ENCODE measurements at regions not wholly inside any gene's neighbourhood (a gene's known extent, or its start where the extent isn't known, plus 50 kb on each side); places are given as distances from the start of the nearest gene placed in this dataset.

- no peak for DNase-seq
Observed at GRCh38 chr10:3016016-3016415, 51.3 kb upstream of the PFKP start.

DNA sequence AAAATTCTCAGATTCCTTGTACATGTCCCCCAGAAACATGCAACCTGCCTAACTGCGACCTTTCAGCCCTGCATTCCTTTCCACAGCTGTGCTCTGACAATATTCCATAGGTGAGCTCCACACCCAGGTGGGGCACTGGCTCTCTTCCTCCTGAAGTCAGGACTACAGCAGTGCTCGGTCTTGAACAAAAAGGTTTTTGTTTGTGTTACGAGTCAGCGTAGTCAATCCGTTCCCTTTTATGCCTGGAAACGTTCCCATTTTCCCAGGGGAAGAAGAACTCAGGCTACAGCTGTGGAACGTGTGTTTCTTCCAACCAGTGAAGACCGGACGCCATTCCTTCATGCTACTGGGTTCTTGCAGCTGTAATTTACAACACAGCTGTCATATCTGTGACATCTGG lies 52.4 kb upstream of the PFKP start:
- no peak for DNase-seq

GRCh38 chr10:3012223-3012622 lies 55.1 kb upstream of the PFKP start:
- DNase-seq: no peak

DNA sequence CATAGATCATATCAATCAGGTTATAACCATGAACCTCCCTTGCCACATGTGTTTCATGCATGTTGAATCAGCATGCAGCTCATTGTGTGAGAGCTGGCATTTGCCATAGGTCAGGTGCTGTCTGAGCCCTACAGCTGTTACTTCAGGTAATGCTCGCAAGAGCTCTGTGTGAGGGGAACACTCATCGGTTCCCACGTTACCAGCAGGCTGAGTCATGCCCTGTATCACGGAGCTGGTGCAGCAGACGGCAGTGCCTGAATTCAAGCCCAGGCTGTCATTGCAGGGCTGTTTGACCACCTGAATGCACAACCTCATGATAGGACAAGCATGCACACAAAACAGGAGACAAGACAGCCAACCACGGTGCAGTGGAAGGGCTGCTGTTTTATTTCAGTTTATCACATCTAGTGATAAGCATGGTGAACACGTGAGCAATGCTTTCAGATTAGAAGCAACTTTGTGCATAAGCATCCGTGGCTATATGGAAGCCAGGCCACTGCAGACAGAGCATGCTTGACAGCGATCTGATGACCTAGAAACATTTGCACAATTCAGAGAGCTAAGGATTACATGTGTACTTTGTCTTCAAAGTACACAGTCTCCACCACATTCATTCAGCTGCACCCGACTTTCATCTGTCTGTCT lies 56.4 kb upstream of the PFKP start:
- no peak for DNase-seq

DNA sequence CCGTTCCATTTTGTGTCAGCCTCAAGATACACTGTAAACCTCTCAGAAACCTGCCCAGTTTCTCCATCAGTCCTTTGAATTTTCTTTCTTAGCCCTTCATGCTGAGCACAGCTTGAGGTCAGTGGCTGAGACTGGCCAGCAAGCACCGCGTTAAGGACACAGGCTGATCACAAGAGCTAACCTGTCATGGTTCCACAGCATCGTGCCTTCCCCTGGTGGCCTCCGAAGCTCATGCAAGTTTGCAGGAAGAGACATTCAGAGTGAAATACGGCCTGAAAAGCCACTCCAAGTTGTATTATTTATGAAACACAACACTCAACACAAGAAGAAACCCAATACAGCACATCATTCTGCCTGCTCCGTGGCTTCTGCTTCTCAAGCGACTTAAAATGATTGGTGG lies 57.0 kb upstream of the PFKP start:
- no peak for DNase-seq

- no peak for DNase-seq
Observed at GRCh38 chr10:3009341-3009740, 58.0 kb upstream of the PFKP start.

- DNase-seq: no peak
Observed at GRCh38 chr10:3008518-3009195, 58.7 kb upstream of the PFKP start.

- no peak for DNase-seq
Observed at GRCh38 chr10:3006607-3007006, 60.7 kb upstream of the PFKP start.

DNA sequence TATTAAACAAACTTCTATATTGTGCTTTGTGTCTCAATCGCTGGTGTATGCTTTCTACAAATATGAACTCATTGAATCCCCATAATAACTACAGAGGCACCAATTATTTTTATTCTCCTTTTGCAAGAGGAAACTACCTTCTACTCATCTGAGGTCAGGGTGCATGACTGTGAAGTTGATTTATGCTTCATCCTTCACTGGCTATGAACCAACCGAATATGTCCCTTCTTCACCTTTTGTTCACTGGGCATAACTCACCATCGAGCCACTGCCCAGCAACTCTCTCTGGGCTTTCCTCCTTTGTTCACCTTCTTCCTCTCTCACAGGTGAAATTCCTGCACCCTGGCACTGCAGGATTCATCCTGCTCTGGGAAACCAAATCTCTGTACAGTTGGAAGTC lies 61.3 kb upstream of the PFKP start:
- DNase-seq: no peak

DNA sequence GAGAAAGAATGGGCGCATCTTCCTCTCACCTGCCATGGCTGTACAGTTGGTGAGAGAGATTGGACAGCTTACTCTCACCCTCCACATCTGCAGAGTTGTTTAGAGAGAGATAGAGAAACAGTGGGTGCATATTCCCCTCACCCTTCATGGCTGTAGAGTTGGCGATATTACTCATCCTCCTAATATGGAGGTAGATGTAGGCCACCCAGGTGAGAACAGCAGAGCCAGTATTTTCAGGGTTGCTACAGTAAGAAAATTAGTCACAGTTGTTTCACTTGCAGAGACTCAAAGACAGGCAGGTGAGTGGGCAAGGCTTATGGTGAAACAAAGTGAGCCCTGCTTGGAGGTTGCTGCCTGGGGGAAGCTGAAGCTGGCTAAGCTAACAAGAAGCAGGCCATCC lies 65.0 kb upstream of the PFKP start:
- no peak for DNase-seq

- no peak for DNase-seq
Observed at GRCh38 chr10:3000048-3000447, 67.3 kb upstream of the PFKP start.

- DNase-seq: no peak
Observed at GRCh38 chr10:2994221-2994961, 73.0 kb upstream of the PFKP start.

DNA sequence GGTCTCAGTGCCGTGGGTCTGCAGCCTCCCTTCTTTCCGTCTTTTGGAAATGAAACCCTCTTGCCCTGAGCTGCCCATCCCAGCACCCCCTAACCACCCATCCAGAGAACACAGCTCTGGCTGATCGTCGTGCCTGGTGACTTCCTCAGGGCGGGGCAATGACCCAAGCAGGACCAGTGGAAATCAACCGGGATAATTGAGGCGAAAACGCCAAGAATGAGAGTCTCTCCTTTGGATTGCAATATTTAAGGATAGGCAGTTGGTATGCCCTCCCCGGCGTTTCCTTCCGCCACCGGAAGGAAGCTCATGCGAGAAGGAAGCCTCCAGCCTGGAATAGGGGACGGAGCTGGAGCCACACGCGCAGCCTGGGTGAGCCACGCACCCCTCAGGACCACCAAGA lies 73.7 kb upstream of the PFKP start:
- no peak for DNase-seq

DNA sequence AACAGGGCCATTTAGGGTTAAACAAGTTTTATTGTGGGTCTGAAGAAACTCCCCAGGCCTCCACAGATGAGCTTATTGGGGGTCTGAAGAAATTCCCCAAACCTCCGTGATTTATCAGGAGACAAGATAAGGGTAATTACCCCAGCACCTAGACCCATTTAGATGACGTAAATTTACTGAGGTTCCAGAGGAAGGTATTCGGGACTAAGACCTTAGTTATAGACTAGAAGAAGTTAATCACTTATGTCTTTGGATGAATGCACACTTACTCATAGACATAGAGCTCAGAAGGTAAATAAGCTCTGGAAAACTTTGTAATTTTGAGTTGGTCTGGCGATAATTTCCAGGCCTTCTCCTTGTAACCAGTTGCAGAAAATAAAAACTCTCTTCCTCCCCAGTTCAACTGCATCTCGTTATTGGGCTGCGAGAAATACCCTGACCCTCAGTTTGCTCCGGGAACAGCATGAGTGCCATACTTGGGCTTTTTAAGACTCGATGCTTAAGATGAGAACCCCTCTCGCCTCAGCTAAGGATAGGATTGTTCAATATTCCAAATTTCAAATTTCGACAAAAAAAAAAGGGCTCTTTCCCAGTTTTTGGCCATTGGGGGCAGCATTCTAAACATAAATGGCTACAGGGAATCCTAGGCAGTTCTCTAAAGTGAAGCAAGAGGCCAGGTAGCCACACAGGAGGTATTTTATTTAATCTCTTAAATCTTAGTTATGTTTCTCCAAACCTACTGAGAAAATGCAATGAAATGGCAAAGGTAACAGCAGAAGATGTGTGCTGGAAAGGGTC lies 74.7 kb upstream of the PFKP start:
- no peak for DNase-seq

GRCh38 chr10:2990764-2991163 lies 76.6 kb upstream of the PFKP start:
- DNase-seq: no peak

DNA sequence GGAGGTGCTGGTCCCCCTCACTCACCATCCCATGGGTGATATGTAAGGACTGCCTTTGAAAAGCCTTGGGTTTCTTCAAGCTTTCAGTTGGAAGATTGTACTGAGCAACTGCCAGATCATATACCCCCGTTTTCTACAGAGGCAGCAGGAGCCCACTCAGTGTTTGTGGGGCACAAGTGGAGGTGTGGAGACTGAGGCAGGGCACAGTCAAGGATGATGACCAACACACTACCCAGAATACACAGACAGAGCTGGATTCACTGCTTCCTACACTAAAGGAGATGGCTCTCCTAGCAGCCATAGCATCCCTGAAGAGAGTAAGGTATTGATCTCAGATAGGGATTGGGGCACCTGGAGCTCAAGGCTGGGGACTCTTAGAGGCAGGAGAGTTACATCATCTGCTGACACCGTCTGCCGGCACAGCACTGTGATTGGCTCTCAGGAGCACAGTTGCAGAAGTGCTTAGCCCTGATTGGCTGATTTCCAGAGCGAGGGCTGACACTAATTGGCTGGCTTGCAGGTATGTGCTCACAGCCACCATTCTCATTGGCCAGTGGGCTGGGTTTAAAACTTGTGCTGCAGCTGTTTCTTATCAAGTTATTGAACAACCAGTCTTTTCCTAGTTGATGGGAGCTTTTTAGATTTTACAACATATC lies 77.9 kb upstream of the PFKP start:
- no peak for DNase-seq

DNA sequence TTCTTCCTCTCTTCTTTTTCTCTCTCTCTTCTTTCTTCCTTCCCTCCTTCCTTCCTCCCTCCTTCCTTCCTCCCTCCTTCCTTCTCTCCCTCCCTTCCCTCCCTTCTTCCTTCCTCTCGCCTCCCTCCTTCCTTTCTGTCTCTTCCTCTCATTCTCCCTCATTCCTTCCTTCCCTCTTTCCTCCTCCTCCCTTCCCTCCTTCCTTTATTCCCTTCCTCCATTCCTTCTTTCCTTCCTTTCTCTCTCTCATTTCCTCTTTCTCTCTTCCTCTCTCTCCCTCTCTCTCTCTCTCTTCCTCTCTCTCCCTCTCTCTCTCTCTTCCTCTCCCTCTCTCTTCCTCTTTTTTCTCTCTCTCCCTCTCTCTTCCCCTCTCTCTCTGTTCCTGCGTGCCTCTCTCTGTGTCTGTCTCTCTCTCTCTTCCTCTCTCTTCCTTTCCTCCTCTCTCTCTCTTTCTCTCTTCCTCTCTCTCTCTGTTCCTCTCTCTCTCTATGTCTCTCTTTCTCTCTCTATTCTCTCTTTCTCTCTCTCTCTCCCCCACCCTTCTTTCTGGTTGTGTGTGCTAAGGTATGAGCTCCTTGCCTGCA lies 80.1 kb upstream of the PFKP start:
- DNase-seq: no peak

DNA sequence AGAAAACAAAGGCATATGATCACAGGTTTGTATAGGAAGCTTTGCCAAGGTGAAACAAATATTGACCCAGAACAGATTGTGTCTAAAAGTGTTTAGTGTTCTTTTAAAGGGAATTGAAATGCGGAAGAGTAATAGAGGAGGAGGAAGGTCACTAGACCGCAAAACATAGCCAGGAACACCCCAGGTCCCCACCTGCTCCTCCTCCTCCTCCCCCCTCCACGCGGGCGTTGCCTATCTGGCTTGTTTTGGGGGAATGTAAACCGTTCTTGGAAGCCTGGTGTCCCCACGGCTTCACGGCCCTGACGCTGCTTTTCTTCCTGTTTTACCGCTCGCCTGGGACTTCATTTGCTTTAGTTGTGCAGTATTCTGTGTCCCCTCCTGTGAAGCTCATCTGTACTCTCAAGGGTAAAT lies 81.0 kb upstream of the PFKP start:
- DNase-seq: no peak

- no peak for DNase-seq
Observed at GRCh38 chr10:2985729-2986232, 81.6 kb upstream of the PFKP start.

GRCh38 chr10:2984682-2985081 lies 82.7 kb upstream of the PFKP start:
- no peak for DNase-seq

DNA sequence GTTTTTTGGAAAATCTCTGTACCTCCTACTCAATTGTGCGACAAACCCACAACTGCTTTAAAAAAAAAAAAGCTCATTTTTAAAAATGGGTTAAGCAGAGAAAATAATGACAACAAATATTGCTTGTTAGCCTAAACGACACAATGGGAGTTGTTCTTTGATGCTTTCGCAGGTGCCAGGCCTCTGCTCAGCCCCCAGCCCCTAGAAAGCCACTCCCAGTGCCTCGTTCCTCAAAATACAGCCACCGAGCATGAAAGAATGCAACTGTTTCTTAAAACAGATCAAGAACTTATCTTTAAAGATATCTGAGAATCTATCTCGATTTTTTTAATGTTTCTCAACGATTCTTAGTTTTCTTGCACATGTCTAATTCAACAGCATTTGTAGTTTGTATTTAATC lies 85.2 kb upstream of the PFKP start:
- DNase-seq: no peak

DNA sequence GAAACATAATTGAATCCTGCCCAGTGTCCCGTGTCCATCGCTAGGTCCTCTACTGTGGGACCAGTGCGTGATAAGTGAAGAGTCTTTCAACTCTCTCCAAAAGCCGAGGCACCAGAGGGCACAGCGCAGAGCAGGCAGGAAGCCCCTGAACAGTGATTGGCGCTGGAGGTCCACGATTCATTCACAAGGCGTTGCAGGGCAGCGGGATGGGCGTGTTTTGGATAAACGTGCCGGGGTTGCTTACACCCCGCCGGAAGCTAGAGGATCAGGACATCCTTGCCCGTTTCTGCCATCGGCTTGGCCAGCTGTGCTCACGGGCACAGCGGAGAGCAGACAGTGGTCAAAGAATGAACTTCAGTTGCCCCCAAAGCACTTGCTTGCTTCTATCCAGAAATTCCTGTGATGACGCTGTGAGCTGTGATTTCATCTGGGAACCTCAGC lies 86.0 kb upstream of the PFKP start:
- DNase-seq: no peak

Data from activated CD4-positive, alpha-beta T cell treated with anti-CD3 and anti-CD28 coated beads, Interleukin-2, amount 50 U/mL, for 1 hour (primary cell).